RWPE2 (cell line): ENCODE measurements at regions not wholly inside any gene's neighbourhood (a gene's known extent, or its start where the extent isn't known, plus 50 kb on each side); places are given as distances from the start of the nearest gene placed in this dataset.

Experiments used
- ATAC-seq: fragments of 200-7000 bp; cut with Tn5 transposase; 3 replicates; pipeline ENCODE4 v1.9.1; 2021; ENCODE audit warnings: low read depth
- DNase-seq: peaks from one replicate; pipeline ENCODE4 v3.0.0-alpha.2; 2020; ENCODE audit warnings: low spot score
- H3K27ac ChIP-seq: fragments of 450-650 bp; 2 replicates; pipeline ENCODE4 v1.5.1; 2017; ENCODE audit warnings: mild to moderate bottlenecking; ENCODE audit not compliant: poor library complexity, severe bottlenecking
- H3K27me3 ChIP-seq: fragments of 250-450 bp; sonication (Bioruptor Pico); 2 replicates; pipeline ENCODE4 v1.5.1; 2021; ENCODE audit warnings: mild to moderate bottlenecking, moderate library complexity; ENCODE audit not compliant: insufficient read depth, poor library complexity, severe bottlenecking
- H3K36me3 ChIP-seq: fragments of 250-450 bp; sonication (Bioruptor Pico); 2 replicates; pipeline ENCODE4 v1.5.1; 2020; ENCODE audit warnings: low read depth, mild to moderate bottlenecking, moderate library complexity
- H3K4me1 ChIP-seq: fragments of 250-450 bp; sonication (Bioruptor Pico); 2 replicates; pipeline ENCODE4 v1.5.1; 2021; ENCODE audit warnings: mild to moderate bottlenecking, moderate library complexity; ENCODE audit not compliant: insufficient read depth, poor library complexity, severe bottlenecking
- H3K4me3 ChIP-seq: fragments of 250-450 bp; sonication (Bioruptor Pico); 2 replicates; pipeline ENCODE4 v1.5.1; 2021; ENCODE audit warnings: mild to moderate bottlenecking, moderate library complexity; ENCODE audit not compliant: severe bottlenecking
- H3K9me3 ChIP-seq: fragments of 250-450 bp; sonication (Bioruptor Pico); 2 replicates; pipeline ENCODE4 v1.5.1; 2021; ENCODE audit warnings: mild to moderate bottlenecking, moderate library complexity; ENCODE audit not compliant: severe bottlenecking
- CTCF ChIP-seq: fragments of 450-650 bp; IDR thresholded peaks from one replicate; pipeline ENCODE4 v1.5.1; 2017; ENCODE audit warnings: mild to moderate bottlenecking, moderate library complexity; ENCODE audit not compliant: poor library complexity, severe bottlenecking

GRCh38 chr9:120117081-120117480, 462.9 kb downstream of the CDK5RAP2 start:
- Histone ChIP-seq H3K27ac (no peak overlapping the region), H3K4me3 (no peak overlapping the region), H3K4me1 (no peaks in the 10 kb centered on the region), H3K27me3 (no peaks in the 10 kb centered on the region), H3K9me3 (no peaks in the 10 kb centered on the region), H3K36me3 (no peaks in the 10 kb centered on the region)
- no peak for ATAC-seq
- no peak for TF ChIP-seq CTCF
- no peak for DNase-seq

- no peak for DNase-seq
- H3K4me3 ChIP-seq = no peak overlapping the region
- no peak for TF ChIP-seq CTCF
- H3K9me3 ChIP-seq = no peaks in the 10 kb centered on the region
- H3K27ac ChIP-seq = no peak overlapping the region
- H3K4me1 ChIP-seq = no peaks in the 10 kb centered on the region
- peaks cover 9% of the 10 kb centered on the region for H3K27me3 ChIP-seq
- no peaks in the 10 kb centered on the region for H3K36me3 ChIP-seq
- no peak for ATAC-seq
These were observed 469.4 kb downstream of the CDK5RAP2 start for GRCh38 chr9:120110520-120110919.

GRCh38 chr9:120109242-120109641, 470.7 kb downstream of the CDK5RAP2 start:
- peak; percentile 41; the same call in 2 of the 3 replicates for ATAC-seq
- Histone ChIP-seq H3K4me1 (no peaks in the 10 kb centered on the region), H3K4me3 (no peak overlapping the region), H3K36me3 (no peaks in the 10 kb centered on the region), H3K27me3 (peaks cover 9% of the 10 kb centered on the region), H3K9me3 (no peaks in the 10 kb centered on the region), H3K27ac (no peak overlapping the region)
- DNase-seq = no peak
- no peak for TF ChIP-seq CTCF

- Histone ChIP-seq H3K27me3 (peaks cover 9% of the 10 kb centered on the region), H3K36me3 (no peaks in the 10 kb centered on the region), H3K9me3 (no peaks in the 10 kb centered on the region), H3K4me1 (no peaks in the 10 kb centered on the region), H3K4me3 (no peak overlapping the region), H3K27ac (no peak overlapping the region)
- ATAC-seq (no peak), DNase-seq (no peak)
- TF ChIP-seq CTCF = no peak
These were observed 472.8 kb downstream of the CDK5RAP2 start for GRCh38 chr9:120107138-120107537.

GRCh38 chr9:120104771-120105170, 475.2 kb downstream of the CDK5RAP2 start:
- Histone ChIP-seq H3K27ac (no peak overlapping the region), H3K4me3 (no peak overlapping the region), H3K27me3 (peaks cover 9% of the 10 kb centered on the region), H3K4me1 (no peaks in the 10 kb centered on the region), H3K9me3 (no peaks in the 10 kb centered on the region), H3K36me3 (no peaks in the 10 kb centered on the region)
- TF ChIP-seq CTCF = no peak
- ATAC-seq (no peak), DNase-seq (no peak)
